Karpas-422 (cell line): ENCODE measurements at regions not wholly inside any gene's neighbourhood (a gene's known extent, or its start where the extent isn't known, plus 50 kb on each side); places are given as distances from the start of the nearest gene placed in this dataset.

Experiments
- DNase-seq: peaks from one replicate; pipeline ENCODE4 v3.0.0-alpha.2; 2015
- H2AFZ ChIP-seq: fragments of 200-600 bp; sonication (generic); 2 replicates; pipeline ENCODE4 v1.6.1; 2014; ENCODE audit warnings: antibody characterized with exemption, low read length, mixed read lengths
- H3K27ac ChIP-seq: fragments of 200-600 bp; sonication (generic); 2 replicates; pipeline ENCODE4 v1.5.1; 2014; ENCODE audit warnings: mild to moderate bottlenecking, low read length, moderate library complexity
- H3K27me3 ChIP-seq: fragments of 200-600 bp; sonication (generic); 2 replicates; pipeline ENCODE4 v1.6.1; 2014; ENCODE audit warnings: low read length, mixed read lengths
- H3K36me3 ChIP-seq: fragments of 200-600 bp; sonication (generic); 2 replicates; pipeline ENCODE4 v1.6.1; 2014; ENCODE audit warnings: low read length, mixed read lengths; ENCODE audit not compliant: insufficient read depth
- H3K4me1 ChIP-seq: fragments of 200-600 bp; sonication (generic); 2 replicates; pipeline ENCODE4 v1.6.1; 2014; ENCODE audit warnings: mild to moderate bottlenecking, low read length, mixed read lengths
- H3K4me2 ChIP-seq: fragments of 200-600 bp; sonication (generic); 2 replicates; pipeline ENCODE4 v1.6.1; 2014; ENCODE audit warnings: low read length, low read depth, mild to moderate bottlenecking; ENCODE audit not compliant: poor library complexity, severe bottlenecking
- H3K4me3 ChIP-seq: fragments of 200-600 bp; sonication (generic); 2 replicates; pipeline ENCODE4 v1.5.1; 2014; ENCODE audit warnings: mild to moderate bottlenecking, antibody characterized with exemption, low read length, mixed read lengths
- H3K79me2 ChIP-seq: fragments of 200-600 bp; sonication (generic); 2 replicates; pipeline ENCODE4 v1.6.1; 2014; ENCODE audit warnings: mild to moderate bottlenecking, low read length, mixed read lengths
- H3K9ac ChIP-seq: fragments of 200-600 bp; sonication (generic); 2 replicates; pipeline ENCODE4 v1.6.0; 2014; ENCODE audit warnings: low read length
- H3K9me2 ChIP-seq: fragments of 200-600 bp; sonication (generic), shearing (Covaris generic); replicated peaks from 2 replicates; pipeline ENCODE4 v1.6.0; 2014; ENCODE audit warnings: mild to moderate bottlenecking, low read length, moderate library complexity; ENCODE audit not compliant: insufficient read depth
- H3K9me3 ChIP-seq: fragments of 300-700, 200-600 bp; sonication (generic); 2 replicates; pipeline ENCODE4 v1.6.1; 2014; ENCODE audit warnings: low read length, mixed read lengths
- H4K20me1 ChIP-seq: fragments of 200-600 bp; sonication (generic); 2 replicates; pipeline ENCODE4 v1.6.1; 2014; ENCODE audit warnings: mild to moderate bottlenecking, antibody characterized with exemption, low read length, low read depth; ENCODE audit not compliant: insufficient read depth

DNA sequence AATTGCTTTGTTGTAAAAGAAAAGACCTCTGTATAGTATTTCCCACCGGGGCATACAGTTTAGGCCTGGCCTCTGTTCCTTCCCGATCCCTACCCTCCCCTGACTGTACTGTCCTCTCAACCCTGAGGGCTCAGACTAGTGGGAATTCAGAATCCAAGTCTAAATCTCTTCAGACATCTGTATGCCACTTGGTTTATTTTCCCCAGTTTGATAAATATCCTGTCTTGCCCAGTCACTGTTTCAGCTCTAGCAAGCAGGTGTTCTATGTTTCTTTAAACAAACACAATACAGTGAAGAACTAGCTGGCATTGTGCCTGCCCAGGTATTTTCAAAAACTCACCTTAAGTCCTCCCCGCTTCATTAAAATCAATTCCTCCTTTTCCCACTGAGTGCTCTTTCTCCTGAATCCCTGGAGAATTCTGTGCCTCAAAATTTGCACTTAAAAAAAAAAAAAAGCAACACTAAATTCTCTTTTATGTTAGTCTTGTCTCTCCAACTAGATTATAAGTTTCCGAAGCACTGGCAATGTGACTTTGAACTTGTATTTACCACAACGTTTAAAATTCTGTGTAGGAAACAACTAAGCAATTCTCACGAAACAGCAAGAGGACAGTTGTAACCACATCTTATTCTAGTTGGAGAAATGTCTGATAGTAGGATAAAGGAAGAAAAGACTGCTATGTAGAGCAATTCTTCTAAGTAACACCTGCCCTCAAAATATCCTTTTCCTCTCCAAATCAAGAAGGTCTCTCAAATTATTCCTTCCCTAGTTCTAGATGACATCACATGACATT lies 112.0 kb upstream of the CARMIL1 start:
- Histone ChIP-seq H3K4me2 (no peak overlapping the region), H3K79me2 (no peaks in the 10 kb centered on the region), H4K20me1 (no peaks in the 10 kb centered on the region), H3K9me2 (no peaks in the 10 kb centered on the region), H3K4me3 (no peak overlapping the region), H3K27ac (no peak overlapping the region), H3K4me1 (no peaks in the 10 kb centered on the region), H3K36me3 (no peaks in the 10 kb centered on the region), H3K27me3 (no peaks in the 10 kb centered on the region), H2AFZ (no peak overlapping the region), H3K9ac (no peak overlapping the region), H3K9me3 (no peaks in the 10 kb centered on the region)
- DNase-seq = no peak

- no peak overlapping the region for H3K9ac ChIP-seq
- no peaks in the 10 kb centered on the region for H3K27me3 ChIP-seq
- H3K4me3 ChIP-seq = no peak overlapping the region
- H3K79me2 ChIP-seq = no peaks in the 10 kb centered on the region
- no peak for DNase-seq
- H3K36me3 ChIP-seq = no peaks in the 10 kb centered on the region
- H3K27ac ChIP-seq = no peak overlapping the region
- H3K9me3 ChIP-seq = no peaks in the 10 kb centered on the region
- H3K4me1 ChIP-seq = no peaks in the 10 kb centered on the region
- H4K20me1 ChIP-seq = no peaks in the 10 kb centered on the region
- no peak overlapping the region for H3K4me2 ChIP-seq
- no peak overlapping the region for H2AFZ ChIP-seq
- no peaks in the 10 kb centered on the region for H3K9me2 ChIP-seq
Observed at GRCh38 chr6:25167961-25168360, 111.2 kb upstream of the CARMIL1 start.

DNA sequence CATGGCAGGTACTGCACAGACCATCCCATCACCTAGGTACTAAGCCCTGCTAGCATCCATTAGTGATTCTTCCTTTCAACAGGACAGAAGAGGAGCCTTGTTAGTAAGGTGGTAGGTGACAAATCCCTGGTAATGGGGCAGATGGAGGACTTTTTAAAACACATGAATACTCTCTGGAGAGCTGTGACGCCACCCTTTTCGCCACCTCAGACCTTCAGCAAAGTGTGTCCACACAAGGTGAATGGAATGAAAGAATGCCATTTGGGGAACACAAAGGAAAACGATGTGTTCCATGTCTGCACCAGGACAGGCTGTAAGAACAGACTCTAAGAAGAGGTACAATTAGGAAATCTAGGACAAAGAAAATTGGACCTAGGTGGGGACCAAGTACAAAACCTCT lies 110.5 kb upstream of the CARMIL1 start:
- H3K27ac ChIP-seq = no peak overlapping the region
- no peaks in the 10 kb centered on the region for H3K4me1 ChIP-seq
- H3K9me2 ChIP-seq = no peaks in the 10 kb centered on the region
- DNase-seq = no peak
- H4K20me1 ChIP-seq = no peaks in the 10 kb centered on the region
- H2AFZ ChIP-seq = no peak overlapping the region
- no peaks in the 10 kb centered on the region for H3K27me3 ChIP-seq
- H3K9me3 ChIP-seq = no peaks in the 10 kb centered on the region
- H3K36me3 ChIP-seq = no peaks in the 10 kb centered on the region
- H3K4me2 ChIP-seq = no peak overlapping the region
- H3K4me3 ChIP-seq = no peak overlapping the region
- H3K79me2 ChIP-seq = no peaks in the 10 kb centered on the region
- H3K9ac ChIP-seq = no peak overlapping the region

- Histone ChIP-seq H4K20me1 (no peaks in the 10 kb centered on the region), H3K4me1 (no peaks in the 10 kb centered on the region), H3K36me3 (no peaks in the 10 kb centered on the region), H3K27me3 (no peaks in the 10 kb centered on the region), H3K27ac (no peak overlapping the region), H3K4me2 (no peak overlapping the region), H3K4me3 (no peak overlapping the region), H3K9me3 (no peaks in the 10 kb centered on the region), H2AFZ (no peak overlapping the region), H3K9ac (no peak overlapping the region), H3K79me2 (no peaks in the 10 kb centered on the region), H3K9me2 (no peaks in the 10 kb centered on the region)
- DNase-seq = no peak
Observed at GRCh38 chr6:25169553-25169952, 109.6 kb upstream of the CARMIL1 start.

DNA sequence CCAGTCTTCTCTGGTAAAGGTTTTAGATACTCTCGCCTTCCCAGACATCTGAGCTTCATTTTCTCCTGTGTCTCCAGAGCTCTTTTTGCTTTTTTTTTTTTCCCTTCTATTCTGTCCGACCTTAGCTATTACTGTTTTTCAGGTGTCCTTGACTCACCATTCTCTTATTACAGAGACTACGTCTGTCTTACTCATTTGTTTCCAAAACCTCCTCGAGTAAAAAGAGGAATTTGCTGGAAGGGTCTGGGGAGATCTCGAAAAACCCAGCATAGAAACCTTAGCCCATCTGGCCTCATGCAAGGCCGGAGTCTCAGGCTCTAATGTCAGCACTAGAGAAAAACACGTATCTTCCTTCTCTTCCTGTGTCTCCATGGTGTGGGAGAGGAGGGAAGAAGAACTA lies 109.2 kb upstream of the CARMIL1 start:
- H2AFZ ChIP-seq = no peak overlapping the region
- H3K36me3 ChIP-seq = no peaks in the 10 kb centered on the region
- no peaks in the 10 kb centered on the region for H4K20me1 ChIP-seq
- no peaks in the 10 kb centered on the region for H3K9me2 ChIP-seq
- no peak overlapping the region for H3K27ac ChIP-seq
- no peak for DNase-seq
- H3K9ac ChIP-seq = no peak overlapping the region
- H3K9me3 ChIP-seq = no peaks in the 10 kb centered on the region
- no peaks in the 10 kb centered on the region for H3K27me3 ChIP-seq
- H3K4me2 ChIP-seq = no peak overlapping the region
- no peaks in the 10 kb centered on the region for H3K79me2 ChIP-seq
- H3K4me3 ChIP-seq = no peak overlapping the region
- no peaks in the 10 kb centered on the region for H3K4me1 ChIP-seq

DNA sequence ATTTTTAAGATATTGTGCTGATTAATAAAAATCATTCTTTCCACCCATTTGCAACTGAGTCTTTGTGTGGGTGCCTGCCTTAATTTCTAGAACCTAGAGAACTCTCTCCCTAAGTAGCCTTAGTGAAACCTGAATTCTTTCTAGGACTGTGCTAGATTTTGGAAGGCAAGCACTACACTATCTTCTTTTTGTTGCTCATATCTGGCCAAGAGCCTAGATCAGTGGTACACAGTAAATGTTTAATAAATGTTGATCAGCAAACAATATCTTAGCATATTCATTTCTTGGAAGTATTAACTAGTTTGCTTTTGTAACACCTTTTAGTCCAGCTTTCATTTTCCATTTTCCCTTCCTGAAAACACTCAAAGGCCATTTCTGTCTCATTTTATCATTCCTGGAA lies 108.5 kb upstream of the CARMIL1 start:
- Histone ChIP-seq H3K9me2 (no peaks in the 10 kb centered on the region), H3K9ac (no peak overlapping the region), H3K36me3 (no peaks in the 10 kb centered on the region), H3K79me2 (no peaks in the 10 kb centered on the region), H3K4me3 (no peak overlapping the region), H4K20me1 (no peaks in the 10 kb centered on the region), H3K4me2 (no peak overlapping the region), H3K27me3 (no peaks in the 10 kb centered on the region), H3K4me1 (no peaks in the 10 kb centered on the region), H3K27ac (no peak overlapping the region), H3K9me3 (no peaks in the 10 kb centered on the region), H2AFZ (no peak overlapping the region)
- DNase-seq = no peak

DNA sequence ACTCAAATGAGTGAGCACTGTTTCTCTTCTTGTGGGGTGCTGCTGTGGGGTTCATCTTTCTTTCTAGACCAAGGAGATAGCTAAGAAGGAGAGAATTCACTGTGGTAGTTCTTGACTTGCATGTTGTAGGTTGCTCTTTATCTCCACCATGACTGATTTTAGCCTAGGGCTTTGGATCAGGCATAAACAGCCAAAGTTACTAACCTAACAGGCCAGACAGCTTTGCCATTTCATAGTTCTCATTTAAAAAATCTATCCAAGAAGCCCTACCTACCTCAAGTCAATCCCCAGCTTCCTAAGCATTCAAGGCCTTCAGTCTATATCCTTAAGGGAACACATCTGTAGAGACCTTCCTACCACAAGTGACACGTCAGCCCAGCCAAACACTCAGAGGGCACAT lies 107.9 kb upstream of the CARMIL1 start:
- Histone ChIP-seq H3K27me3 (no peaks in the 10 kb centered on the region), H2AFZ (no peak overlapping the region), H4K20me1 (no peaks in the 10 kb centered on the region), H3K27ac (no peak overlapping the region), H3K4me1 (no peaks in the 10 kb centered on the region), H3K4me3 (no peak overlapping the region), H3K79me2 (no peaks in the 10 kb centered on the region), H3K9ac (no peak overlapping the region), H3K9me3 (no peaks in the 10 kb centered on the region), H3K36me3 (no peaks in the 10 kb centered on the region), H3K9me2 (no peaks in the 10 kb centered on the region), H3K4me2 (no peak overlapping the region)
- no peak for DNase-seq

DNA sequence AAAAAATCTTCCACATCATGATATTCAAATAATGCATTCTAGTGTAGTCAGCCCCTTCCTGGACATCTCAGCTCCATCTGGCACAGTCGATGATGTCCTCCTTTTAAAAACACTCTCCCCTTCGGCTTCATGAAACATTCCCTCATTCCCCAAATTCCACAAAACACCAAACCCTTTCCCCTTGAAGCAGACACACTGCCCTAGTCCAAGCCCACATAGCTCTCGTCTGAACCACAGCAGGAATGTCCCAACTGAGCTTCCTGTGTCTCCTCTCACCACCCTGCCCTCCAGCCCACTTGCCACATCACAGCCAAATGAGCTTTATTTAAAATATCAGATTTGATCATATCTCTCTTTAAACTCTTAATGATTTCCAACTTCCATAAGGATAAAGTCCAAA lies 106.4 kb upstream of the CARMIL1 start:
- no peaks in the 10 kb centered on the region for H3K4me1 ChIP-seq

More for the DNA sequence above, 106.4 kb upstream of the CARMIL1 start:
- no peak overlapping the region for H3K4me3 ChIP-seq
- no peaks in the 10 kb centered on the region for H3K9me2 ChIP-seq
- no peak for DNase-seq
- no peaks in the 10 kb centered on the region for H3K79me2 ChIP-seq
- H3K27me3 ChIP-seq = no peaks in the 10 kb centered on the region
- H3K9me3 ChIP-seq = no peaks in the 10 kb centered on the region
- H2AFZ ChIP-seq = no peak overlapping the region
- H3K9ac ChIP-seq = no peak overlapping the region
- H3K36me3 ChIP-seq = no peaks in the 10 kb centered on the region
- H3K27ac ChIP-seq = no peak overlapping the region
- no peak overlapping the region for H3K4me2 ChIP-seq
- H4K20me1 ChIP-seq = no peaks in the 10 kb centered on the region
